Liver (tissue), 8 donors: ENCODE measurements at regions not wholly inside any gene's neighbourhood (a gene's known extent, or its start where the extent isn't known, plus 50 kb on each side); places are given as distances from the start of the nearest gene placed in this dataset.

Source experiments
- DNase-seq: peaks from one replicate; pipeline ENCODE4 v3.0.0-alpha.2; 2017; ENCODE audit warnings: low spot score
- H3K27ac ChIP-seq, 2 donors: one replicate each; pipeline ENCODE4 v1.7.0; 2013; ENCODE audit warnings: inconsistent platforms in 2 of 2, low read length in 2 of 2, control low read depth in 1 of 2, low read depth in 1 of 2, mild to moderate bottlenecking in 1 of 2
- H3K27me3 ChIP-seq, 4 donors: one replicate each; pipeline versions ENCODE4 v1.6.1 to v1.7.0; 2013; ENCODE audit warnings: low read length in 3 of 4, inconsistent platforms in 1 of 4, mild to moderate bottlenecking in 1 of 4, moderate library complexity in 1 of 4; ENCODE audit not compliant: control insufficient read depth in 4 of 4, insufficient read depth in 4 of 4
- H3K36me3 ChIP-seq, 4 donors: one replicate each; pipeline versions ENCODE4 v1.6.1 to v1.7.0; 2013; ENCODE audit warnings: low read length in 3 of 4, mild to moderate bottlenecking in 3 of 4, low read depth in 1 of 4, moderate library complexity in 1 of 4; ENCODE audit not compliant: control insufficient read depth in 4 of 4, insufficient read depth in 3 of 4
- H3K4me1 ChIP-seq, 4 donors: one replicate each; pipeline versions ENCODE4 v1.6.1 to v1.7.0; 2013; ENCODE audit warnings: low read length in 3 of 4, mild to moderate bottlenecking in 3 of 4, moderate library complexity in 1 of 4; ENCODE audit not compliant: control insufficient read depth in 4 of 4, insufficient read depth in 4 of 4
- H3K4me3 ChIP-seq, 3 donors: one replicate each; pipeline versions ENCODE4 v1.6.1 to v1.7.0; 2013; ENCODE audit warnings: low read length in 3 of 3, control low read depth in 1 of 3, low read depth in 1 of 3, mild to moderate bottlenecking in 1 of 3
- H3K9ac ChIP-seq, 2 donors: one replicate each; pipeline ENCODE4 v1.7.0; 2013; ENCODE audit warnings: low read length in 2 of 2, mild to moderate bottlenecking in 2 of 2, moderate library complexity in 2 of 2, control low read depth in 1 of 2, low read depth in 1 of 2
- H3K9me3 ChIP-seq, 4 donors: one replicate each; pipeline versions ENCODE4 v1.6.1 to v1.7.0; 2013; ENCODE audit warnings: low read length in 3 of 4; ENCODE audit not compliant: control insufficient read depth in 4 of 4
- ATF3 ChIP-seq: IDR thresholded peaks from 2 replicates; pipeline ENCODE4 v1.6.1; 2016; ENCODE audit warnings: antibody characterized with exemption
- CTCF ChIP-seq: fragments of 150-350 bp; IDR thresholded peaks from 2 replicates; pipeline ENCODE4 v1.5.1; 2017; ENCODE audit warnings: improper control_type of control experiment, low read depth, low read length; ENCODE audit not compliant: missing input control
- EGR1 ChIP-seq, 2 donors: IDR thresholded peaks; 2 replicates each; pipeline ENCODE4 v1.6.1; 2016 to 2018; ENCODE audit warnings: antibody characterized with exemption in 2 of 2, low read depth in 2 of 2
- FOXA1 ChIP-seq: IDR thresholded peaks from 2 replicates; pipeline ENCODE4 v1.6.1; 2016; ENCODE audit warnings: antibody characterized with exemption
- FOXA2 ChIP-seq: IDR thresholded peaks from 2 replicates; pipeline ENCODE4 v1.6.1; 2016; ENCODE audit warnings: antibody characterized with exemption
- GABPA ChIP-seq, 2 donors: IDR thresholded peaks in 1 of 2; conservative IDR thresholded peaks in 1 of 2; 2 replicates each; pipeline ENCODE4 v1.6.1; 2016; ENCODE audit warnings: antibody characterized with exemption in 2 of 2, mild to moderate bottlenecking in 1 of 2, moderate library complexity in 1 of 2
- HNF4A ChIP-seq, 2 donors: conservative IDR thresholded peaks; 2 replicates each; pipeline ENCODE4 v1.6.1; 2016; ENCODE audit warnings: antibody characterized with exemption in 2 of 2, mild to moderate bottlenecking in 2 of 2
- HNF4G ChIP-seq: IDR thresholded peaks from 2 replicates; pipeline ENCODE4 v1.6.1; 2016; ENCODE audit warnings: antibody characterized with exemption
- JUND ChIP-seq, 2 donors: IDR thresholded peaks; 2 replicates each; pipeline ENCODE4 v1.6.1; 2016; ENCODE audit warnings: antibody characterized with exemption in 2 of 2
- MAX ChIP-seq: IDR thresholded peaks from 2 replicates; pipeline ENCODE4 v1.6.1; 2016; ENCODE audit warnings: antibody characterized with exemption
- NR2F2 ChIP-seq: IDR thresholded peaks from 2 replicates; pipeline ENCODE4 v1.6.1; 2016; ENCODE audit warnings: antibody characterized with exemption
- RAD21 ChIP-seq, 2 donors: IDR thresholded peaks; 2 replicates each; pipeline ENCODE4 v1.6.1; 2016; ENCODE audit warnings: antibody characterized with exemption in 2 of 2, mild to moderate bottlenecking in 2 of 2
- REST ChIP-seq: IDR thresholded peaks from 2 replicates; pipeline ENCODE4 v1.6.1; 2016; ENCODE audit warnings: antibody characterized with exemption, mild to moderate bottlenecking
- RXRA ChIP-seq, 2 donors: IDR thresholded peaks; 2 replicates each; pipeline ENCODE4 v1.6.1; 2017 to 2018; ENCODE audit warnings: antibody characterized with exemption in 2 of 2, mild to moderate bottlenecking in 1 of 2
- SP1 ChIP-seq: IDR thresholded peaks from 2 replicates; pipeline ENCODE4 v1.6.1; 2018; ENCODE audit warnings: antibody characterized with exemption, mild to moderate bottlenecking
- TAF1 ChIP-seq: conservative IDR thresholded peaks from 2 replicates; pipeline ENCODE4 v1.6.1; 2016; ENCODE audit warnings: antibody characterized with exemption, mild to moderate bottlenecking
- YY1 ChIP-seq: IDR thresholded peaks from 2 replicates; pipeline ENCODE4 v1.6.1; 2016; ENCODE audit warnings: antibody characterized with exemption, mild to moderate bottlenecking
- ZBTB33 ChIP-seq: IDR thresholded peaks from 2 replicates; pipeline ENCODE4 v1.6.1; 2016; ENCODE audit warnings: antibody characterized with exemption
- WGBS: extraction: QIAGEN DNeasy Blood & Tissue Kit; methylation state at CpG from one replicate; pipeline ENCODE4 v1.1.7; 2013; 5-methylcytosine and 5-hydroxymethylcytosine counted together
- donor health status: healthy.
- donor health status: healthy.
- donor health status: healthy.
- donor health status: healthy.
- donor health status: healthy.

- H3K27ac ChIP-seq, result no peak overlapping the region
Measured at GRCh38 chr4:124459196-124459940, 253.2 kb downstream of the ANKRD50 start.

More at GRCh38 chr4:124459196-124459940, 253.2 kb downstream of the ANKRD50 start:
- H3K9ac ChIP-seq, result no peak overlapping the region
- peaks cover 0 to 3% (median 0%) of the 10 kb centered on the region in 4 donors for H3K4me1 ChIP-seq
- 82% methylated on average over 3 of the region's 3 CpGs for WGBS
- TF ChIP-seq HNF4G (no peak), RXRA (IDR thresholded peaks at IDR 0.05) (no peak), MAX (no peak), CTCF (no peak), SP1 (no peak), ZBTB33 (no peak), ATF3 (no peak), GABPA (IDR thresholded peaks at IDR 0.05 in 1 of 2, conservative IDR thresholded peaks at IDR 0.05 in 1 of 2) (no peak), FOXA1 (no peak), REST (no peak), YY1 (no peak), EGR1 (IDR thresholded peaks at IDR 0.05; ENCODE audit: low read depth in 2 of 2) (no peak), FOXA2 (no peak), RAD21 (IDR thresholded peaks at IDR 0.05) (no peak), JUND (IDR thresholded peaks at IDR 0.05) (no peak), TAF1 (no peak), HNF4A (conservative IDR thresholded peaks at IDR 0.05) (no peak), NR2F2 (no peak)
- H3K4me3 ChIP-seq, result no peak overlapping the region
- no peak for DNase-seq
- H3K9me3 ChIP-seq, result peaks cover 0 to 3% (median under 1%) of the 10 kb centered on the region in 4 donors
- H3K36me3 ChIP-seq, result no peaks in the 10 kb centered on the region
- H3K27me3 ChIP-seq, result no peaks in the 10 kb centered on the region
